CMK (cell line): ENCODE measurements at regions not wholly inside any gene's neighbourhood (a gene's known extent, or its start where the extent isn't known, plus 50 kb on each side); places are given as distances from the start of the nearest gene placed in this dataset.
"Not testable (repeated sequence)": the region's sequence is repeated elsewhere in the genome, so short reads cannot be mapped to it uniquely, and the experiment has no call there.

Experiments
- DNase-seq: peaks from one replicate; pipeline ENCODE4 v3.0.0-alpha.2; 2010; ENCODE audit warnings: low read depth

- not testable (repeated sequence) for DNase-seq
These were observed 183.8 kb upstream of the ETV3 start for GRCh38 chr1:157321972-157322371.

DNA sequence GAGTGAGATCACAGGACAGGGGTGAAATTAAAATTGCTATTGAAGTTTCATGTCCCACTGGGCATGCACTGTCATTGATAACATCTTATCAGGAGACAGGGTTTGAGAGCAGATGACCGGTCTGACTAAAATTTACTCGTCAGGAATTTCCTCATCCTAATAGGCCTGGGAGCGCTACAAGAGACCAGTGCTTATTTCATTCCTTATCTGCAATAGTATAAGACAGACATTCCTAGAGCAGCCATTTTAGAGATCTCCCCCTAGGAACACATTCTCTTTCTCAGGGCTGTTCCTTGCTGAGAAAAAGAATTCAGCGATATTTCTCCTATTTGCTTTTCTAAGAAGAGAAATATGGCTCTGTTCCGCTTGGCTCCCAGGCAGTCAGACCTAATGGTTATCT, 181.4 kb upstream of the ETV3 start:
- peak; percentile 38 for DNase-seq

DNA sequence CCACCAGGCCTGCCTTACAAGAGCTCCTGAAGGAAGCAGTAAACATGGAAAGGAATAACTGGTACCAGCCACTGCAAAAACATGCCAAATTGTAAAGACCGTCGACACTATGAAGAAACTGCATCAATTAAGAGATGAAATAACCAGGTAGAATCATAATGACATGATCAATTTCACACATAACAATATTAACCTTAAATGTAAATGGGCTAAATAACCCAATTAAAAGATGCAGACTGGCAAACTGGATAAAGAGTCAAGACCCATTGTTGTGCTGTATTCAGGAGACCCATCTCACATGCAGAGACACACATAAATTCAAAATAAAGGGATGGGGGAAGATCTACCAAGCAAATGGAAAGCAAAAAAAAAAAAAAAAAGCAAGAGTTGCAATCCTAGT, 179.0 kb upstream of the ETV3 start:
- not testable (repeated sequence) for DNase-seq

DNA sequence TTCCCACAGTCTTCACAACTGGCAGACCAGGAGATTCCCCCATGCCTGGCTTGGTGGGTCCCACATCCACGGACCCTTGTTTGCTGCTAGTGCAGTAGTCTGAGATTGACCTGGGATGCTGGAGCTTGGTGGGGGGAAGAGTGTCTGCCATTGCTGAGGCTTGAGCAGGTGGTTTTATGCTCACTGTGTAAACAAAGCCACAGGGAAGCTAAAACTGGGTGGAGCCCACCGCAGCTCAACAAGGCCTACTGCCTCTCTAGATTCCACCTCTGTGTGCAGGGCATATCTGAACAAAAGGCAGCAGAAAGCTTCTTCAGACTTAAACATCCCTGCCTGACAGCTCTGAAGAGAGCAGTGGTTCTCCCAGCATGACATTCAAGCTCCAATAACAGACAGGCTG, 177.3 kb upstream of the ETV3 start:
- DNase-seq = no peak

DNA sequence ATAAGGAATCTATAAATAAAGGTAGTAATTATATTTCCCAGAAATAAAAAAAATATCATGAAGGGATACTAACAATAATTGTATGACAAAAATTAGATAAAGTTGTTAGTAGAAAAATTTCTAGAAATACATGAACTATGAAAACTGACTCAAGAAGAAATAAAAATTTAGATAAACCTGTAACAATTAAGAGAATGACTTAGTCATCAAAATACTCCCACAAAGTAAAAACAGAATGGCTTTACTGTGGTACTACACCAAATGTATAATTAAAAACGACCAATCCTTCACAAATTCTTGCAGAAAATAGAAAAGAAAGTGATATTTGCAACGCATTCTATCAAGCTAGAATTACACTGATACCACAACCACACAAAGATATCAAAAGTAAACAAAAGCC, 176.2 kb upstream of the ETV3 start:
- no peak for DNase-seq

DNA sequence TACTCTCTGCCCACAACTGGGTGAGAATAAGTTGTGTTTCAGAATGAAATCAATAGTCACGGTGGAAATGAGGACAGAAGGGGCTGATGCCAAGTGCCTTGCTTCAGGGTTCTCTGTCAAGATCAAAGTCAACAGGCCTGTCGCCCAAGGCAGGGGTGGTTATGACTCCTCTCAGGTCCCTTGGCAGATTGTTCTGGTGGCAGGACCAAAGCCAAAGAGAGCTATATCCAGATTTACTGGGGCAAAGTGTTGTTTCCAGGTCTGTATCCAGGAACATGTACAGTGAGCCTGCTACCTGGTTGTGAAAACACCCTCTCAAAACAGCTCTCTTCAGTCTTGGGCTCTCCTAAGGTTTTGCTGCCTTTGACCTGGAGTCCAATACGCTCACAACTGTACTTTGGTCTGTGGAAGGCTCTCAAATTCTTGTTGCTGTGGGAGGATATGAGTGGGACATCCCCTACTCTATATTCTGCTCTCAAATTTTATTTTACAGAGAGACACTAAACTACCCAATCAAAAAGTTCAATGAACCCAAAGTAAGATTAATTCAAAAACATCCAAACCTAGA, 175.1 kb upstream of the ETV3 start:
- DNase-seq = no peak

DNA sequence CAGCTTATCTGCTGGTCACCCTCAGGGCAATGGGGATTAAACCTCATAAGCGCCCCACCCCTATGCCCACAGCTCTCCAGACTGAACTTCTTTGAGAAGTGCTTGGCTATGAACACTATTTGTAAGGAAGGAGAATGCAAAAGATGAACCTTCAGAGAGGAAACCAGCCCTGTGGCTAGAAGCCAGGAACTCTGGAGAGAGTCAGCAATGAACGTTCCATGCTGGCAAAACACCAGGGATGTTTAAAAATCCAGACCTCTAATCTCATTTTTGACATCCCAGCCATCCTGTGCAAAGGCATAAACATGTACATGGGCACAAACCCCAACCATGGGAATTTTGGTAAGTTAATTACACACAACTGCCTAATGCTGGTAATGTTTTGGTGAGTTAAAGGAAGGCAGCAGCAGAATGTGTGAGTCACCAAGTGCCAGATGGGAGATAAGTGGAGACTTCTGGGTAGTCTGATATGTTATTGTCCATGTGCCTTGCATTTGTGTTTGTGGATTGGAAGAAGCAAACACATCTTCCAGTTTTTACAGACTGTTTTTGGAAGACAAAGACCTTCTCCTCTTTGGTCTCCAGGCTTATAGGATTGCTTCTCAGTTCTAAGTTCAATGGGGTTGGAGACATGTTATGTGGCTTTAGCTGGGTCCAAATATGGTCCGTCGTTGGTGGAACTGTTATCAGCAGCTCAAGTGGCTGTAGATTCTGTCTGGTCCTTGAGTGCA, 174.1 kb upstream of the ETV3 start:
- no peak for DNase-seq

DNA sequence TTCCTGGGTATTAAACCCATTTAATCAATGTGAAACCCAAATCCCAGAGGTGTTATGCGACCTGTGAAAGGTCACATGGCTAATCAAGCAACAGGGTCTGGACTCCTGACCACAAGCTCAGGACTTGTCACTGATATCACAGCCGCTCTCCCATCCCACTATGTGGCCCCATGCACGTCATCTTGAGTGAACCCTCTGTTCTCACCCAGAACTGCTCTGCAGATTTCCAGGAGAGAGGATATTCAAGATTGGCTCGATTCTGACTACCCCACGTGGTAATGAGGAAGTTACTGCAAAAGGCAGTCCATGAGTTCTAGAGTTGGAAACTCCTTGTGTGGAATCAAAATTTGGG, 173.5 kb upstream of the ETV3 start:
- DNase-seq = peak; percentile 46

DNA sequence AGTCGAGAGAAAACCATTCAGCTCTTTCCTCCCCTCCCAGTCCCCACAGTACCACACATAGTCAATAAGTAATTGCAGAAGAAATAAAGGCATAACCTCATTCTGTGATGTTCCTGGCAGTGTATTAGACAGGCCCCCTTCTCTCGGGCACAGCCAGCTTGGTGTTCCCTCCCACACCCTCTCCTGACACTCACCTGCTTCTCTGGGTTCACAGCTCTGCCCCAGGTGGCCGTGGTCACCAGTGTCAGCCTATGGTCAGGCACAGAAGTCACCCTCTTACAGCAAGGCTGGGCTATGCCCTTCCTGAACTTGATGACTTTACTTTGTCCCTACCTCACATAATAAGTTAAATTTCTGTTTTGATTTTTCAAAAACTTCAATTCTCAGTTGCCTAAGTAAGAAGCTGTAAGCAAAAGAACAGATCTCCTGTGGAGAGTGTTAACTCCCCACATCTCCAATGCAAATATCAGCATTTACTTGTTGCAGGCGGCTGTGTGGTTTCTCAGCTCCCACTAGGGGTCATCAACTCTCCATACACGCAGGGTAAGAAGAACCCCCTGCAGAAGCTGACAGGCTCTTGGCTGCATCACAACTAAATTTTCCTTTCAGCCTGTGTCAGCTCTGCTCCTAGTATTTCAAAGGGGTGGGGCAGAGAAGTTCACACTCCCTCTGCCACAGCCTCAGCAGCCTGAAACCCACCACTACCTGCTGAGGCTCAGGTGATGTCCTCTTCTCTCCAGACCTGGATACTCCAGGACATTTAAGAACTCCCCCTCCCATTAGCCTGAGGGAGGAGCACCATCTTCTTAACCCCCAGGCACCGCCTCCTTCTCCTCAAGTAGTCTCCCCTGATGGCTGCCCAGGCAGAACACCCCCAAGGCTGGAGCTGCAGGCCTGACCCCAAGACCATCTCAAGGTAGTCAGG, 172.9 kb upstream of the ETV3 start:
- peak; percentile 74 for DNase-seq

DNA sequence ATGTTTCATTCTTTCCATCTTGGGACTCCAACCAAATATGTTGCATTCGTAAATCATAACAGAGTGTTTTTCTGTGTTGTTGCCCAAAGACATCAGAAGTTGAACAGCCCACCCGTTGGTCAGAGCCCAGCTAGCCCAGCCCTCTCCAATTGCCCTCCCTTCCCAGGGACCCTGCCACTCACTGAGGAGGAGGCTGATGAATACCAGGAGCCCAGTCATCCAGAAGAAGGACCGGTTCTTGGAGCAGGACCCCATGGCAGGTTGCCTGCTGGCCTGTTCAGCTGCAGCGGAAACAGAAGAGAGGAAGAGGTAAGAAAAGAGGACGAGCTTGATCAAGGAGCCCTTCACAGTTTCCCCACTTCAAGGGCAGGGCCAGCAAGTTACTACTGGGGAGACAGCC, 172.2 kb upstream of the ETV3 start:
- no peak for DNase-seq

DNA sequence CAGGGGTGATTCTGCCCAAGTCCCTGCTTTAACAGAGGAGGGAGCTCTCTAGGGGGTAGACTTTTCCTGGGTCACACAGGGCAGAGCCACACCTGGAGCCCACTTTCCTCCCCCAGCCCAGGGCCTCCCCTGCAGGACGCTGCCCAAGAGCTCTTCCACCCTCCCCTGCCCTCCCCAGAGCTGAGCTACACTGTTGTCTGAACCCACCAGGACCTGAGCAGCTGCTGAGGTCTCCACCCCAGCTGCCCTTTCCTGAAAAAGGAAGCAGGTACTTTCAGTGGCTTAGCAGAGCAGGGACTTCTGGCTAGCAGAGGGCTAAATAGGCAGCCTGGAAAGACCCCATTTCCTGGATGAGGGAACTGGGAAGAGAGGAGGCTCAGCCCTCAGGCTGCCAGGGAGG, 169.3 kb upstream of the ETV3 start:
- no peak for DNase-seq

- DNase-seq = no peak
These were observed 168.7 kb upstream of the ETV3 start for GRCh38 chr1:157306896-157307295.

DNA sequence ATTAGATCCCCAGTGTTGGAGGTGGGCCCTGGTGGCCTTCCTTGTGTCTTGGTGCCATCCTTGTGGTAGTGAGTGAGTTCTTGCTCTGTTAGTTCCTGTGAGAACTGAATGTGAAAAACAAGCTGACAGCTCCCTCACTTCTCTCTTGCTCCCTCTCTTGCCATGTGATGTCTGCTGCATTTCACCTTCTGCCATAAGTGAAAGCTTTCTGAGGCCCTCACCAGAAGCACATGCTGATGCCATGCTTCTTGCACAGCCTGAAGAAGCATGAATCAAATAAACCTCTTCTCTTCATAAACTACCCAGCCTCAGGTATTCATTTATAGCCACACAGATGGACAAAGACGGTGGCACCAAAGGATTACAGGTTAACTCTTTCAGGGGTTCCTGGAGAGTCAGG, 166.1 kb upstream of the ETV3 start:
- DNase-seq = no peak

DNA sequence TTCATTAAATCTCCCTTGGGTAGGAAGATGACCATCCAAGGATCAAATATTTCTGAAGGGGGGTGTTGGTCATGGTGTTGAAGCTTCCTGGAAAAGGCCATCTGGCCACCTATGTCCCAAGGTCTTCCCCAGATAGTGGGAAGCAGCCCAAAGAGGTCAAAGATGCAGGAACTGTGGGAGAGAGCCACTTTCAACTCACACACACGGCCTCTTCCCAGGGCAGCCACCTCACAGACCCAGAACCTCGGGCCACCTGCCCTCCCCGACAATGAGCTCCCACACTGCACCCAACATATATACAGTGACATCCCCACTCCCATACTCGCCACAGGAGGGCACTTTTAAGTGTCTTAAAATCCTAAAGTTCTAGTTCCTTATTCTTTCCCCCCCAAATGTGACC, 164.5 kb upstream of the ETV3 start:
- no peak for DNase-seq

- DNase-seq = no peak
These were observed 164.0 kb upstream of the ETV3 start for GRCh38 chr1:157302199-157302497.

GRCh38 chr1:157301477-157302198, 163.4 kb upstream of the ETV3 start:
- DNase-seq = no peak

GRCh38 chr1:157294387-157295145, 156.4 kb upstream of the ETV3 start:
- DNase-seq = not testable (repeated sequence)

DNA sequence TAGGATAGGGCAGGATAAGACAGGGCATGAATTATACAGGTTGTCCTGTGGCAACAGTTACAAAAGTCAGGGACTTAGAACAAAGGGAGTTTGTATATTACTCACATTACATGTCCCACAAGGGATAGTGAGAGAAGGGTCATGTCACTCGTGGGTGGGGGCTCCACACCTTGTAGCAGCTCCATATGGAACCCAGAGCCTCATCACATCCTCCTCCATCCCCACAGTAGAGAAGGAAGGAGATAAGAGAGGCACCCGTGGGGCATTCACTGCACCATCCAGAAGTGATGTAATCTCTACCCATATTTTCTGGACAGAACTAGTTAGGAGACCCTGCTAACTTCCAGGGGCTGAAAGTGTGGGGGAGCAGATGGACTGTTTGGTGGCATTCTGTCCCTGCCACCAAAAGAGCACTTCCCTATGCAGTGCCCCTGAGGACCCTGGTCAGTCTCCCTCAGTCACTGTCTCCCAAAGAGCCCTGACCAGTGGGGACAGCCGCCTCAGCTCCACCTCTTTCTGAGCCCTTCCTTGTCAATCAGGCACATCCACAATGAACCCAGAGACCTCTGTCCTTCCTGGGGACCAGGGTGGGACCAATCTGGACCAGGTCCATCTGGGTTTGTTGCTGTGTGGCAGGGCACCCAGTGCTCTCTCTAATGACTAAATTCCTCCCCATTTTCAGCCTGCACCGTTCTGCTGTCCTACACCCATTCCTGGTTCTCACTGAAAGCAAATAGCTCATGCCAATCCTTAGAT, 154.8 kb upstream of the ETV3 start:
- no peak for DNase-seq

DNA sequence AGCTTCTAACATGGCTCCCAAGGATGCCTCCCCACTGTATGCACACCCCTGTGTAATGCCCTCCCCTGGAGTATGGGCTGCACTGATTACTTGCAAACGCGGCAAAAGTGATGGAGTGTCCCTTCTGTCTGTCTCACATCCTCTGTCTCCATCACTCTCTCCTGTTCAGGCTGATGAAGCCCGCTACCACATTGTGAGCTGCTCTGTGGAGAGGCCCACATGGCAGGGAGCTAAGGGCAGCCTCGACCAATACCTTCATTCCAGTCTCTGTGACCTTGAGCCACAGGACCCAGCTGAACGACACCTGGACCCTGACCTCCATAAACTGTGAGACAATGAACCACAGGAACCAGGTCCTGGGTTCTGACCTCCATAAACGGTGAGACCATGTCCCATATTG, 154.1 kb upstream of the ETV3 start:
- no peak for DNase-seq

DNA sequence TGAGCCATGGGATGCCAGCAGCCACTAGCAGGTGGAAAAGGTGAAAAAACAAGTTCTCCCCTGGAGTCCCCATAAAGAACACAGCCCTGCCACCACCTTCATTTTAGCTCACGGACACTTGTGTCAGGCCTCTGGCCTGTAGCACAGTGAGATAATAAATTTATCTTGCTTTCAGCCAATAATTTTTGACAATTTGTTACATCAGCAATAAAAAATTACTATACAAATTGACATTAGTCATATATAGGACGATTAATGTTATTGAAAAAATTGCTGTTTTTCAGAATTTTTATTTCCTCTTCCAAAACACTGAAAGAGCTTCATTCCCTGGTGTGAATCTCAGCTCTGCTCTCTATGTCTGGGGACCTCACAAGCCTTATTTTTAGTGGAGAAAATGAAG, 152.9 kb upstream of the ETV3 start:
- DNase-seq = no peak

GRCh38 chr1:157289424-157290105, 151.4 kb upstream of the ETV3 start:
- DNase-seq = no peak
